BLaER1 (cell line): ENCODE measurements at regions not wholly inside any gene's neighbourhood (a gene's known extent, or its start where the extent isn't known, plus 50 kb on each side); places are given as distances from the start of the nearest gene placed in this dataset.

Experiments
- H3K27ac ChIP-seq: shearing (Covaris generic); formaldehyde crosslinking; 2 replicates; pipeline ENCODE4 v1.8.1; 2022
- H3K27me3 ChIP-seq: shearing (Covaris generic); formaldehyde crosslinking; 2 replicates; pipeline ENCODE4 v1.8.1; 2022
- H3K36me3 ChIP-seq: shearing (Covaris generic); formaldehyde crosslinking; 2 replicates; pipeline ENCODE4 v1.8.1; 2022
- H3K4me1 ChIP-seq: shearing (Covaris generic); formaldehyde crosslinking; 2 replicates; pipeline ENCODE4 v1.8.1; 2022
- H3K4me2 ChIP-seq: shearing (Covaris generic); formaldehyde crosslinking; 2 replicates; pipeline ENCODE4 v1.8.1; 2022
- H3K4me3 ChIP-seq: shearing (Covaris generic); formaldehyde crosslinking; 2 replicates; pipeline ENCODE4 v1.8.1; 2022
- H3K9ac ChIP-seq: shearing (Covaris generic); formaldehyde crosslinking; 2 replicates; pipeline ENCODE4 v1.8.1; 2022
- H3K9me3 ChIP-seq: shearing (Covaris generic); formaldehyde crosslinking; 2 replicates; pipeline ENCODE4 v1.8.1; 2022
- H4K20me1 ChIP-seq: shearing (Covaris generic); formaldehyde crosslinking; 2 replicates; pipeline ENCODE4 v1.8.1; 2022
- Cebpa-rat ChIP-seq: shearing (Covaris generic); IDR thresholded peaks from 2 replicates; pipeline ENCODE4 v1.8.1; 2022

GRCh38 chr4:71232056-71232430 lies 106.8 kb upstream of the SLC4A4 start:
- Histone ChIP-seq H3K27me3 (no peaks in the 10 kb centered on the region), H3K4me2 (no peak overlapping the region), H3K9ac (no peak overlapping the region), H3K36me3 (no peaks in the 10 kb centered on the region), H4K20me1 (no peaks in the 10 kb centered on the region), H3K4me3 (no peak overlapping the region), H3K27ac (no peak overlapping the region), H3K9me3 (no peaks in the 10 kb centered on the region), H3K4me1 (no peaks in the 10 kb centered on the region)
- no peak for TF ChIP-seq Cebpa-rat

DNA sequence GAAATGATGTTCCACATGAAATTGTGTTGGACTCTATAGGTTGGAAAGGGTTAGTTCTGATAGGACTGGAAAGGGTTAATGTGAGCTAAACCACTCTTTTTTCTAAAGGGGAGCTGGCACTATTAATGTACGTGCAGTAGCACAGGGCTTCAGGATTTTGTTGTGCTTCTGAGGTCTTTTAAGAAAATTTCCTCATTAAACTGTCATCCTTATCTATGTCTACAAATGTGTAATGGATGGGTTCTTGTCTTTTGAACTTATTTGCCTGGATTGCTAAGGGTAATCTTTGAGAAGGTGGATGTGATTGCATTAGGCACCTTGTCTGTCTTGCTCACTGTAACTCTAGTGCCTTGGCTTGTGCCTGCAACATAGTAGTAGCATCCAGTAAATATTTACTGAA lies 106.0 kb upstream of the SLC4A4 start:
- H3K4me1 ChIP-seq, result no peaks in the 10 kb centered on the region
- no peaks in the 10 kb centered on the region for H3K36me3 ChIP-seq
- no peak overlapping the region for H3K4me3 ChIP-seq
- no peak overlapping the region for H3K9ac ChIP-seq
- H4K20me1 ChIP-seq, result no peaks in the 10 kb centered on the region
- no peaks in the 10 kb centered on the region for H3K9me3 ChIP-seq
- H3K27ac ChIP-seq, result no peak overlapping the region
- no peak for TF ChIP-seq Cebpa-rat
- no peak overlapping the region for H3K4me2 ChIP-seq
- no peaks in the 10 kb centered on the region for H3K27me3 ChIP-seq

- Histone ChIP-seq H3K9me3 (no peaks in the 10 kb centered on the region), H3K9ac (no peak overlapping the region), H3K4me2 (no peak overlapping the region), H3K4me1 (no peaks in the 10 kb centered on the region), H4K20me1 (no peaks in the 10 kb centered on the region), H3K27ac (no peak overlapping the region), H3K4me3 (no peak overlapping the region), H3K27me3 (no peaks in the 10 kb centered on the region), H3K36me3 (no peaks in the 10 kb centered on the region)
- TF ChIP-seq Cebpa-rat, result no peak
Measured at GRCh38 chr4:71235311-71236201, 103.3 kb upstream of the SLC4A4 start.

- Histone ChIP-seq H3K4me3 (no peak overlapping the region), H3K4me1 (no peaks in the 10 kb centered on the region), H3K27ac (no peak overlapping the region), H3K4me2 (no peak overlapping the region), H4K20me1 (no peaks in the 10 kb centered on the region), H3K9ac (no peak overlapping the region), H3K27me3 (no peaks in the 10 kb centered on the region), H3K9me3 (no peaks in the 10 kb centered on the region), H3K36me3 (no peaks in the 10 kb centered on the region)
- TF ChIP-seq Cebpa-rat, result no peak
Measured at GRCh38 chr4:71236226-71236625, 102.6 kb upstream of the SLC4A4 start.

DNA sequence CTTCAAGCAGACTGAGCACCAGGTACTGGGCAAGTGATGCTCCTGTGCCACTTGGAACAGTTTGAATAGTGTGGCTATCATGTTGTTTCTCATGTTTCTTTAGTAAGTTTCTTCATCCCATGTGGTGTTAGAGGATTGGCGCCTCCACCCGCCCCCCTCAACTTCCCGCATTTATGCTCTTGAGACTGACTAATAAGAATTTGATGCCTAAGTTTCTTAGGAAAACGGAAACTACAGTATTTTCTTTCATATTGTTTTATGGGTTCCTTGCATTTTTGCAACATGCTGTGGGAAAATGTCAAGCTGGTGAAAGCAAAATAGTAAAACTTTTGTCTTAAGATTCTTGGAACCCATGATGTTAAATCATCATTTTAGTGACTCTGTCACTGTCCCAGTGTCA lies 101.2 kb upstream of the SLC4A4 start:
- no peaks in the 10 kb centered on the region for H3K4me1 ChIP-seq
- TF ChIP-seq Cebpa-rat, result no peak
- no peak overlapping the region for H3K27ac ChIP-seq
- H3K36me3 ChIP-seq, result no peaks in the 10 kb centered on the region
- no peak overlapping the region for H3K4me3 ChIP-seq
- H3K27me3 ChIP-seq, result no peaks in the 10 kb centered on the region
- no peaks in the 10 kb centered on the region for H4K20me1 ChIP-seq
- no peak overlapping the region for H3K4me2 ChIP-seq
- H3K9me3 ChIP-seq, result no peaks in the 10 kb centered on the region
- no peak overlapping the region for H3K9ac ChIP-seq

DNA sequence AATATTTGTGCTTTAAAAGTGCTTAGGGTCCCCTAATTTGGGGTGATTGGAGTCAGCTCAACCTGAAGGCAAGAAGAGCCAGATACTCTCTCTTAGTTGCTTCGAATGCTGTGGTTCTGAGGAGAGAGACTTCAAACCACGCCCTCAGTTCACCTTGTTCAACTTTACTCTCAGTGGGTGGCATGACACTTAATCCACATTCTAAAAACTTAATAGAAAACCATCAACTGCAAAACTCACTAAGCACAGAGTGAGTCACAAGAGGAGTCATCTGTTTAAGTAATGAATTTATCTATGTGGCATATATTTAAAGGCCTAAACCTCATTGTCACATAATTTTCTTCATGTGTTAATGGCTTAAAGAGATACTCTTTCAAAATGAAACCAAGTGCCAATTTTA lies 99.5 kb upstream of the SLC4A4 start:
- H3K27me3 ChIP-seq, result no peaks in the 10 kb centered on the region
- no peak overlapping the region for H3K4me2 ChIP-seq
- H3K4me1 ChIP-seq, result no peaks in the 10 kb centered on the region
- no peak overlapping the region for H3K27ac ChIP-seq
- no peak for TF ChIP-seq Cebpa-rat
- H3K36me3 ChIP-seq, result no peaks in the 10 kb centered on the region
- no peaks in the 10 kb centered on the region for H3K9me3 ChIP-seq
- H3K4me3 ChIP-seq, result no peak overlapping the region
- H4K20me1 ChIP-seq, result no peaks in the 10 kb centered on the region
- no peak overlapping the region for H3K9ac ChIP-seq

DNA sequence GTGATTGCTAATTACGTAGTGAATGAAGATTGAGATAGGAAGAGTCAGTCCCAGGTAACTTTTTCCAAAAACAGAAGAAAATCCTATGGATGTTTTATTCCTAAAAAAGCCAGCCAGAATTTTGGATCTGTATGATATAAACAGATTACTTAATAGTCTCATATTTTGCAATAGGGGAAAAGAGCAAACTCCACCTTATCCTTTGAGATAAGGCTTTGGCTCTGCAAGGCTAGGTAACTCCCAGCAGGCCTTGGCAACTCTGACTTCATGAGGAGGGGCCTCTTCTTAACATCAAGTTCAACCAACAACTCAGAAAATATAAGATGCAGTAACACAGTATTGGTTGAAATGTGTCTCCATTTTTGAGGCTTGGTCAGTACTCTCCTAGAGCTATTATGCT lies 98.7 kb upstream of the SLC4A4 start:
- H3K27ac ChIP-seq, result no peak overlapping the region
- H3K9ac ChIP-seq, result no peak overlapping the region
- H3K36me3 ChIP-seq, result no peaks in the 10 kb centered on the region
- H3K4me3 ChIP-seq, result no peak overlapping the region
- no peaks in the 10 kb centered on the region for H3K27me3 ChIP-seq
- H3K4me2 ChIP-seq, result no peak overlapping the region
- H3K9me3 ChIP-seq, result no peaks in the 10 kb centered on the region
- H3K4me1 ChIP-seq, result no peaks in the 10 kb centered on the region
- TF ChIP-seq Cebpa-rat, result no peak
- no peaks in the 10 kb centered on the region for H4K20me1 ChIP-seq

GRCh38 chr4:71241501-71242288 lies 97.1 kb upstream of the SLC4A4 start:
- Histone ChIP-seq H3K36me3 (no peaks in the 10 kb centered on the region), H3K27ac (no peak overlapping the region), H4K20me1 (no peaks in the 10 kb centered on the region), H3K4me1 (no peaks in the 10 kb centered on the region), H3K4me3 (no peak overlapping the region), H3K4me2 (no peak overlapping the region), H3K9me3 (no peaks in the 10 kb centered on the region), H3K9ac (no peak overlapping the region), H3K27me3 (no peaks in the 10 kb centered on the region)
- TF ChIP-seq Cebpa-rat, result no peak

DNA sequence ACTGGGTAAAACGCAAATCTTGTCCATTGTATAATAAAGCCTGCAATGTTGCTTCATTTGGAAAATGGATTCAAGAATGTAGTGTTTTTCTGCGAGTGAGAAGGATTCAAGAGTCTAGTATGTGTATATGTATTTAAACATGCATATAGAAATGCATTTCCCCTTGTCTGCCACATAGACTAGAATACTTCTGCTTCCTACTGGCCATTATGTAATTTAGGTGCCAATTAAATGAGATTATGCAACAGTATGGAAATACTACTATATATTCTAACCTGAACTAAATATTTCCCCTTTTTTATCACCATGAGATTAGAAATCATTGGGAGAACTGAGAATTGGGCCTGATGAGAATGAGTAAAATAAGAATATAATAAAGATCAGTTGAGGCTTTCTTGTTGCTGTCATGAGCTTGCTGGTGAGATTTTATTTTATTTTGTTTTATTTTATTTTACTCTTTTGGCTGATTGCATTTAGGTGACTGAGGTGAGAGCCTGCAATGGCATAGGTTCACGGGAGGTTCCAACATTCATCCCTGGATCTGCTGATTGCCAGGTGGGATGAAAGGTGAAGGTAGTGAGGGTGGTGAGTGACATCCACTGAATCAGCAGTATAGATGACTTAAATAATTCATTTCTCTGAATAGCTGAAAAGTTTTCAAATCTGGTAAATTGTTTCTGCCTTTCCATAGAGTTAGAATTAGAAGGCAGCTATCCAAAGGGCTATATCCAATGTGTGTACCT lies 95.6 kb upstream of the SLC4A4 start:
- no peaks in the 10 kb centered on the region for H3K36me3 ChIP-seq
- TF ChIP-seq Cebpa-rat, result no peak
- H3K27me3 ChIP-seq, result no peaks in the 10 kb centered on the region
- H3K9ac ChIP-seq, result no peak overlapping the region
- H4K20me1 ChIP-seq, result no peaks in the 10 kb centered on the region
- H3K27ac ChIP-seq, result no peak overlapping the region
- no peaks in the 10 kb centered on the region for H3K4me1 ChIP-seq
- H3K4me3 ChIP-seq, result no peak overlapping the region
- no peaks in the 10 kb centered on the region for H3K9me3 ChIP-seq
- no peak overlapping the region for H3K4me2 ChIP-seq

GRCh38 chr4:71247706-71248105 lies 91.1 kb upstream of the SLC4A4 start:
- H3K9me3 ChIP-seq, result no peaks in the 10 kb centered on the region
- no peak overlapping the region for H3K4me3 ChIP-seq
- no peaks in the 10 kb centered on the region for H3K4me1 ChIP-seq
- no peaks in the 10 kb centered on the region for H3K27me3 ChIP-seq
- H3K27ac ChIP-seq, result no peak overlapping the region
- no peak for TF ChIP-seq Cebpa-rat
- H3K4me2 ChIP-seq, result no peak overlapping the region
- no peak overlapping the region for H3K9ac ChIP-seq
- H3K36me3 ChIP-seq, result no peaks in the 10 kb centered on the region
- H4K20me1 ChIP-seq, result no peaks in the 10 kb centered on the region
